ENCODE measurements at regions not wholly inside any gene's neighbourhood (a gene's known extent, or its start where the extent isn't known, plus 50 kb on each side); places are given as distances from the start of the nearest gene placed in this dataset.
"Not testable (repeated sequence)": the region's sequence is repeated elsewhere in the genome, so short reads cannot be mapped to it uniquely, and the experiment has no call there.

GRCh38 chr2:155546721-155547555, 785.6 kb downstream of the NR4A2 start:
- no peak for DNase-seq (ENCODE audit: low read depth)

GRCh38 chr2:155539028-155539427, 793.5 kb downstream of the NR4A2 start:
- not testable (repeated sequence) for DNase-seq (ENCODE audit: low read depth)

- no peak for DNase-seq (ENCODE audit: low read depth)
Measured at GRCh38 chr2:155528034-155528433, 804.5 kb downstream of the NR4A2 start.

GRCh38 chr2:155525199-155525598, 807.3 kb downstream of the NR4A2 start:
- DNase-seq (ENCODE audit: low read depth): no peak

GRCh38 chr2:155519529-155520130, 812.9 kb downstream of the NR4A2 start:
- no peak for DNase-seq (ENCODE audit: low read depth)

- no peak for DNase-seq (ENCODE audit: low read depth)
Measured at GRCh38 chr2:155518094-155518493, 814.4 kb downstream of the NR4A2 start.

- no peak for DNase-seq (ENCODE audit: low read depth)
Measured at GRCh38 chr2:155517362-155517761, 815.2 kb downstream of the NR4A2 start.

- no peak for DNase-seq (ENCODE audit: low read depth)
Measured at GRCh38 chr2:155513248-155513647, 814.8 kb downstream of the KCNJ3 start.

- no peak for DNase-seq (ENCODE audit: low read depth)
Measured at GRCh38 chr2:155502766-155503165, 804.3 kb downstream of the KCNJ3 start.

- DNase-seq (ENCODE audit: low read depth): no peak
Measured at GRCh38 chr2:155498106-155498505, 799.6 kb downstream of the KCNJ3 start.

- DNase-seq (ENCODE audit: low read depth): no peak
Measured at GRCh38 chr2:155494744-155495143, 796.2 kb downstream of the KCNJ3 start.

- no peak for DNase-seq (ENCODE audit: low read depth)
Measured at GRCh38 chr2:155485141-155485842, 786.8 kb downstream of the KCNJ3 start.

- DNase-seq (ENCODE audit: low read depth): no peak
Measured at GRCh38 chr2:155481141-155481540, 782.6 kb downstream of the KCNJ3 start.

- DNase-seq (ENCODE audit: low read depth): not testable (repeated sequence)
Measured at GRCh38 chr2:155472018-155472417, 773.5 kb downstream of the KCNJ3 start.

GRCh38 chr2:155456222-155456621, 757.7 kb downstream of the KCNJ3 start:
- no peak for DNase-seq (ENCODE audit: low read depth)

GRCh38 chr2:155442755-155443372, 744.4 kb downstream of the KCNJ3 start:
- no peak for DNase-seq (ENCODE audit: low read depth)

GRCh38 chr2:155442088-155442487, 743.6 kb downstream of the KCNJ3 start:
- DNase-seq (ENCODE audit: low read depth): no peak

- no peak for DNase-seq (ENCODE audit: low read depth)
Measured at GRCh38 chr2:155431004-155431507, 732.6 kb downstream of the KCNJ3 start.

- no peak for DNase-seq (ENCODE audit: low read depth)
Measured at GRCh38 chr2:155427470-155427869, 729.0 kb downstream of the KCNJ3 start.

GRCh38 chr2:155424518-155424917, 726.0 kb downstream of the KCNJ3 start:
- no peak for DNase-seq (ENCODE audit: low read depth)

- DNase-seq (ENCODE audit: low read depth): no peak
Measured at GRCh38 chr2:155418753-155419152, 720.3 kb downstream of the KCNJ3 start.

- no peak for DNase-seq (ENCODE audit: low read depth)
Measured at GRCh38 chr2:155412598-155412997, 714.1 kb downstream of the KCNJ3 start.

Data from forelimb muscle (tissue), 1 donor.